ENCODE measurements at regions not wholly inside any gene's neighbourhood (a gene's known extent, or its start where the extent isn't known, plus 50 kb on each side); places are given as distances from the start of the nearest gene placed in this dataset.
"Not testable (repeated sequence)": the region's sequence is repeated elsewhere in the genome, so short reads cannot be mapped to it uniquely, and the experiment has no call there.

DNA sequence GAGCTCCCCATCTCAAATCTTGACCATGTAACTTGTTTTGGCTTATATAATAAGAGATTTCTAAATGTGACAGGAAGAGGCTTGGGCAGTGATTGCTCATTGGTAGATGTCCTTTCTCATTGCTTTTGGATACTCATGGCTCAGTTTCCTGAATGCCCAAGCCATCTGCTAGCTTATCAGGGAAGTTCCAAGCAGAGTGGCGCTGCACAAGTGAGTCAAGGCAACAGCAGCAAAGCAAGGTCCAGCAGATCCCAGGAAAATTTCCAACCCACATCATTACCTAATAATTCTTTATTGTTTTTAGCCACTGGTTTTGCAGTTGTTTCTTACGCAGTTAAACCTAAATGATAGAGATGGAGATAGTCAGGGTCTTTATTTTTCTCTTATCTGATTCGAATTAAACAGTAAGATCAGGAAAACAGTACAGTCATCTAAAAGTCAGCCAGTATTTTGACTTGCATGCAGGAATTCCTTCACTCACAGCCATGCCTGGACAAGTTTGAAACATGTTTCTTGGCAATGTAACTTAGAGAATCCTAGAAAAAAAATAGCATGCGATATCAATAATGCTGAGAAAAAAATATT is 349.7 kb upstream of the TMEFF2 start:
- no peak for DNase-seq (ENCODE audit: low spot score)

GRCh38 chr2:192542148-192543066 is 347.7 kb upstream of the TMEFF2 start:
- not testable (repeated sequence) for DNase-seq (ENCODE audit: low spot score)

- no peak for DNase-seq (ENCODE audit: low spot score)
These were observed 344.6 kb upstream of the TMEFF2 start for GRCh38 chr2:192539306-192539705.

- DNase-seq (ENCODE audit: low spot score), result no peak
These were observed 342.3 kb upstream of the TMEFF2 start for GRCh38 chr2:192536922-192537624.

DNA sequence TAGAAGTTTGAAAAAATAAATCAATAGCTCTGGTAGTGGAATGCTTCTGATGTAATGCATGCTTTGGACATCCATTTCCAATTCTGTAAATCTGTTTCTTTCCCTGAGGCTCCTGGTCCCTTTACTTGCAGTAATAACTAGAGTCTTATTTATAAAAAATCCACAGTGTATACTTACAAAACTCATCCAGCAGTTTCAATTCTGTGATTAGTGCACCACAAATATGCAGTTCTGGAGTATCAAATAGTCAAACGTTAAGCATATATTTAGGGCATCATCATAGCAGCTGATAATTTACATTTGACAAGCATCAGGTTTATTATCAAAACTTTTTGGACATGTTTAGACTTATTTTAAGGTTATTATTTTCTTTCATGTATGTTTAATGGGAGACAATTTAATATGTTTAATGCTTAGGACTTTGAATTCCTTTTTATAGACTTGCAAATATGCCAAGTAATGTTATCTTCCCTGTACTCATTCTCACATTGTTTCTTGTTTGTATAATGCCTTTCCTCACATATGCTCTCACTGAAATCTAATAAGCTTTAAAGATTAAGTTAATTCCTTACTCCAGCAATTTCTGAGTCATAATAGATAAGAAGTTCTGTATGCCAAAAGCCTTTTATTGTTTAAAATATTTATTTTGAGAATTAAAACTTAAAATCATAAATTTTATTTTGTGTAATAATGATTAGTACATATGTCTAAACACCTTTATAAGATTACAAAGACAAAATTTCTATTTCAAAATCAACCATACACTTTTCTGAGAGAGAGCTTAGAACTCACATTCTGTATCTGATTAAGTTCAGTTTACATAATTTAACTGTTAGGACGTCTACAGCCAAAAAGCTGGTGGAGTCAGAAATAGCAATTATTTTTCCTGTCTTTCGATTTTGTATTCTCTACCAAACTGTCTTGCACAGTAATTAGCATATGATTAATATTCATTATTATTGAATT is 341.5 kb upstream of the TMEFF2 start:
- DNase-seq (ENCODE audit: low spot score), result no peak

DNA sequence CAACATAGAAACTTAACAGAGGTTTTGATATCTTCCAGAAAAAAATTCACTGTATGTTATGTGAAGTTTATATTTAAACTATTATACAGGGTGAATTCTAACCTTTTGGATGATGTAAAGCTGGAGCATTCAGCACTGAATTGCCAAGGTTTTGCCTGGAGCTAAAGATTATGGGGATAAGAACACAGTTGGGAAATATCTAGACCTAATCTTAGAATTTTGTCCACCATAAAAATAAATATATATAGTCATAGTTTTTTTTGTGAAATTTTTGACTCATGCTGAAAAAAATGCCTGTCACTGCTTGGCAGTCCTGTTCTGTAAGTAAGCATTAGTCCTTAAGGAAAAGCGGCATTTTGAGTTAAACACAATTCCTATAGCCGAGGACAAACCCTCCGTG is 339.3 kb upstream of the TMEFF2 start:
- no peak for DNase-seq (ENCODE audit: low spot score)

- not testable (repeated sequence) for DNase-seq (ENCODE audit: low spot score)
These were observed 330.0 kb upstream of the TMEFF2 start for GRCh38 chr2:192524642-192525251.

- not testable (repeated sequence) for DNase-seq (ENCODE audit: low spot score)
These were observed 329.5 kb upstream of the TMEFF2 start for GRCh38 chr2:192524214-192524613.

GRCh38 chr2:192515937-192516336 is 321.2 kb upstream of the TMEFF2 start:
- no peak for DNase-seq (ENCODE audit: low spot score)

GRCh38 chr2:192513575-192513974 is 318.8 kb upstream of the TMEFF2 start:
- DNase-seq (ENCODE audit: low spot score), result no peak

GRCh38 chr2:192507836-192508450 is 313.2 kb upstream of the TMEFF2 start:
- DNase-seq (ENCODE audit: low spot score), result not testable (repeated sequence)

DNA sequence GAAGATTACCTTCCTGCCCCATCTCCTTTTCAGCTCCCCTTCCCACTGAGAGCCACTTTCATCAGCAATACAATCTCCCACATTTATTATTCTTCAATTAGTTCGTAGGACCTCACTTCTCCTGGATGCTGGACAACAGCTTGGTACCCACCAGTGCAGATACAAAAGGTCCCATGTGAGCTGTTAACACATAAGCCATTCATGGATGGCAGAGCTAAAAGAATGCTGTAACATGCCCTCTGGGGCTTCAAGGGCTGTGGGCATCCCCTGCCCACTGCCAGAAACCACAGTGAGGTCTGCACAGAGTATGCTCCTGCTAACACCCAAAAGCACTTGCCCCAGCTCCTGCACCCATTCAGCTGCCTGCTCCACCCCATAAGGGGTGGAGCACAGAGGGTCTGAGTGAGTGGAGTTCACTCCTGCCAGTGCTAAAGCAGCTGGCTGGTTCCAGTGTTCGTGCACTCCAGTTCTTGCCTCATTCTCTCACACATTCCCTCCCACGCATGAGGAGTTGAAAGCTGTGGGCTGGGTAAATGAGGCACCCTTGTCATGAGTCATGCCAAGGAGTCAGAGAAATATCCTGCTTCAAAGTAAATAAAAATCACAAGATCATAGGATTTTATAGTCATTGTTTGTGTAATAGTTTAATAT is 305.9 kb upstream of the TMEFF2 start:
- no peak for DNase-seq (ENCODE audit: low spot score)

DNA sequence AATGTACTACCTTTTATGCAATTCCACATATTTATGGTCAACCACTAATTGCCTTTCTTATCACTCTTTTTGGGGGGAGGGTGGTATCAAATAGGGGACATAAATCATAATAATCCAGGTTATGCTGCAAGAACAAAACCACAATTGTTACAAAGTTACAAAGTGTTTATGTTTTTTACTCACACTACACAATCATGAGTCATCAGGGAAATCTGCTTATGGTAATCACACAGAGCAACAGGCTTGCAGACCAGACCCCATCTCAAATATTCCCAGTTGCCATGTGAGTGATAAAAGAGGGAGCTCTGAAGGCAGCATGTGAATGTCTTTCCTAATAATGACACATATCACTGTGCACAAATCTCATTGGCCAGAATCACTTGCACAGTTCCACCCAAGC is 304.7 kb upstream of the TMEFF2 start:
- no peak for DNase-seq (ENCODE audit: low spot score)

- DNase-seq (ENCODE audit: low spot score), result no peak
These were observed 304.0 kb upstream of the TMEFF2 start for GRCh38 chr2:192498747-192499146.

- not testable (repeated sequence) for DNase-seq (ENCODE audit: low spot score)
These were observed 293.4 kb upstream of the TMEFF2 start for GRCh38 chr2:192488158-192488557.

- no peak for DNase-seq (ENCODE audit: low spot score)
These were observed 292.9 kb upstream of the TMEFF2 start for GRCh38 chr2:192487636-192488035.

- DNase-seq (ENCODE audit: low spot score), result no peak
These were observed 290.2 kb upstream of the TMEFF2 start for GRCh38 chr2:192484903-192485302.

- DNase-seq (ENCODE audit: low spot score), result no peak
These were observed 286.3 kb upstream of the TMEFF2 start for GRCh38 chr2:192480984-192481383.

GRCh38 chr2:192473331-192473730 is 278.6 kb upstream of the TMEFF2 start:
- DNase-seq (ENCODE audit: low spot score), result no peak

- DNase-seq (ENCODE audit: low spot score), result no peak
These were observed 277.2 kb upstream of the TMEFF2 start for GRCh38 chr2:192471982-192472381.

Measured in hematopoietic multipotent progenitor cell treated with erythropoietin and hydrocortisone succinate and interleukin-3 and kit ligand, for 15 days (in vitro differentiated cells).